Right lobe of liver (tissue), 4 donors: ENCODE measurements at regions not wholly inside any gene's neighbourhood (a gene's known extent, or its start where the extent isn't known, plus 50 kb on each side); places are given as distances from the start of the nearest gene placed in this dataset.

Source experiments
- CTCF ChIP-seq, 4 donors: fragments of 200-600 bp in 3 of 4; fragments of 450-650 bp in 1 of 4; IDR thresholded peaks; one replicate each; pipeline versions ENCODE4 v1.5.1 to v1.8.0; 2016 to 2022; ENCODE audit warnings: antibody characterized with exemption in 4 of 4, mild to moderate bottlenecking in 2 of 4
- POLR2A ChIP-seq: fragments of 450-650 bp; IDR thresholded peaks from one replicate; pipeline ENCODE4 v1.6.1; 2017; ENCODE audit warnings: antibody characterized with exemption, mild to moderate bottlenecking
- donor health status: DM: no; HTN: no; CAD: no.
- donor health status: DM: no; HTN: no; CAD: no.
- donor health status: DM: no; HTN: yes; CAD: no.

- TF ChIP-seq CTCF (IDR thresholded peaks at IDR 0.05) (no peak), POLR2A (no peak)
These were observed 501.1 kb upstream of the JAG1 start for GRCh38 chr20:11174861-11175260.
